ENCODE measurements at regions not wholly inside any gene's neighbourhood (a gene's known extent, or its start where the extent isn't known, plus 50 kb on each side); places are given as distances from the start of the nearest gene placed in this dataset.

- Histone ChIP-seq H3K9me3 (ENCODE audit: control insufficient read depth, low read length) (no peaks in the 10 kb centered on the region), H3K4me1 (no peaks in the 10 kb centered on the region), H3K36me3 (ENCODE audit: control insufficient read depth, insufficient read depth, low read length) (no peaks in the 10 kb centered on the region), H3K27me3 (ENCODE audit: control insufficient read depth, insufficient read depth, low read length) (no peaks in the 10 kb centered on the region), H3K79me2 (no peaks in the 10 kb centered on the region), H3K9ac (no peak overlapping the region), H3K27ac (no peak overlapping the region), H3K4me3 (ENCODE audit: low read depth, low read length) (no peak overlapping the region), H3K4me2 (ENCODE audit: low read length) (no peak overlapping the region), H2AFZ (no peak overlapping the region)
- no peak for TF ChIP-seq CTCF (IDR thresholded peaks at IDR 0.05)
Observed at GRCh38 chr2:5040571-5040970, 651.6 kb upstream of the SOX11 start.

GRCh38 chr2:5041501-5041900, 650.7 kb upstream of the SOX11 start:
- Histone ChIP-seq H3K36me3 (ENCODE audit: control insufficient read depth, insufficient read depth, low read length) (no peaks in the 10 kb centered on the region), H3K9ac (no peak overlapping the region), H2AFZ (no peak overlapping the region), H3K79me2 (no peaks in the 10 kb centered on the region), H3K27ac (no peak overlapping the region), H3K4me3 (ENCODE audit: low read depth, low read length) (no peak overlapping the region), H3K9me3 (ENCODE audit: control insufficient read depth, low read length) (no peaks in the 10 kb centered on the region), H3K27me3 (ENCODE audit: control insufficient read depth, insufficient read depth, low read length) (no peaks in the 10 kb centered on the region), H3K4me1 (no peaks in the 10 kb centered on the region), H3K4me2 (ENCODE audit: low read length) (no peak overlapping the region)
- TF ChIP-seq CTCF (IDR thresholded peaks at IDR 0.05): no peak

GRCh38 chr2:5042666-5043440, 649.3 kb upstream of the SOX11 start:
- Histone ChIP-seq H3K4me3 (ENCODE audit: low read depth, low read length) (no peak overlapping the region), H3K79me2 (no peaks in the 10 kb centered on the region), H3K9me3 (ENCODE audit: control insufficient read depth, low read length) (no peaks in the 10 kb centered on the region), H3K4me1 (no peaks in the 10 kb centered on the region), H3K9ac (no peak overlapping the region), H3K4me2 (ENCODE audit: low read length) (no peak overlapping the region), H3K27me3 (ENCODE audit: control insufficient read depth, insufficient read depth, low read length) (no peaks in the 10 kb centered on the region), H2AFZ (no peak overlapping the region), H3K36me3 (ENCODE audit: control insufficient read depth, insufficient read depth, low read length) (no peaks in the 10 kb centered on the region), H3K27ac (no peak overlapping the region)
- no peak for TF ChIP-seq CTCF (IDR thresholded peaks at IDR 0.05)

- no peaks in the 10 kb centered on the region for H3K36me3 ChIP-seq (ENCODE audit: control insufficient read depth, insufficient read depth, low read length)
- H3K4me2 ChIP-seq (ENCODE audit: low read length): no peak overlapping the region
- no peak overlapping the region for H2AFZ ChIP-seq
- no peaks in the 10 kb centered on the region for H3K27me3 ChIP-seq (ENCODE audit: control insufficient read depth, insufficient read depth, low read length)
- H3K79me2 ChIP-seq: no peaks in the 10 kb centered on the region
- H3K27ac ChIP-seq: no peak overlapping the region
- H3K9ac ChIP-seq: no peak overlapping the region
- H3K9me3 ChIP-seq (ENCODE audit: control insufficient read depth, low read length): no peaks in the 10 kb centered on the region
- no peak overlapping the region for H3K4me3 ChIP-seq (ENCODE audit: low read depth, low read length)
- TF ChIP-seq CTCF (IDR thresholded peaks at IDR 0.05): no peak
- no peaks in the 10 kb centered on the region for H3K4me1 ChIP-seq
Observed at GRCh38 chr2:5051300-5051699, 640.9 kb upstream of the SOX11 start.

GRCh38 chr2:5052905-5053304, 639.3 kb upstream of the SOX11 start:
- no peaks in the 10 kb centered on the region for H3K9me3 ChIP-seq (ENCODE audit: control insufficient read depth, low read length)
- no peaks in the 10 kb centered on the region for H3K4me1 ChIP-seq
- no peak overlapping the region for H3K9ac ChIP-seq
- H2AFZ ChIP-seq: no peak overlapping the region
- H3K4me3 ChIP-seq (ENCODE audit: low read depth, low read length): no peak overlapping the region
- H3K79me2 ChIP-seq: no peaks in the 10 kb centered on the region
- TF ChIP-seq CTCF (IDR thresholded peaks at IDR 0.05): no peak
- H3K27ac ChIP-seq: no peak overlapping the region
- no peaks in the 10 kb centered on the region for H3K36me3 ChIP-seq (ENCODE audit: control insufficient read depth, insufficient read depth, low read length)
- H3K4me2 ChIP-seq (ENCODE audit: low read length): no peak overlapping the region
- H3K27me3 ChIP-seq (ENCODE audit: control insufficient read depth, insufficient read depth, low read length): no peaks in the 10 kb centered on the region

Measured in parathyroid adenoma (tissue), 2 donors.